K562 (cell line): ENCODE measurements at regions not wholly inside any gene's neighbourhood (a gene's known extent, or its start where the extent isn't known, plus 50 kb on each side); places are given as distances from the start of the nearest gene placed in this dataset.

Source experiments
- ATAC-seq: fragments of 200-7000 bp; cut with Tn5 transposase; 3 replicates; pipeline ENCODE4 v1.9.1; 2020; ENCODE audit warnings: moderate library complexity
- BruUV-seq: library from RNA; stranded (reverse); fragments of 400-500 nt; replicated peaks from 2 replicates; lab custom pipeline; 2021; lab: Mats Ljungman, UMichigan
- CTCF ChIA-PET: fragments of 300-600 bp; formaldehyde crosslinking; extraction: SDS; loops from one replicate; lab custom pipeline; 2021; ENCODE audit warnings: low intra/inter-chr PET ratio; lab: Yijun Ruan, JAX
- POLR2A ChIA-PET: fragments of 300-600, 350-650 bp; sonication (Branson Sonifier 250); formaldehyde crosslinking; extraction: SDS; loops from one replicate; lab custom pipeline; 2021; ENCODE audit warnings: antibody characterized with exemption, inconsistent platforms; lab: Yijun Ruan, JAX
- DNase-seq, 4 experiments: peaks; one replicate each; pipeline versions ENCODE4 v3.0.0 to v3.0.0-alpha.2; 2011 to 2018; ENCODE audit warnings: low spot score in 3 of 4, mixed read lengths in 3 of 4; ENCODE audit errors: extremely low read depth in 1 of 4
- FAIRE-seq: peaks from 2 replicates; lab custom pipeline; 2011; peaks lifted over from hg19 to GRCh38; lab: Jason Lieb, UNC
- H2AFZ ChIP-seq: 2 replicates; pipeline ENCODE4 v1.6.0; 2011; ENCODE audit warnings: low read depth, low read length, control low read depth, inconsistent platforms
- H3K27ac ChIP-seq: fragments of 200-600 bp; 3 replicates; pipeline ENCODE4 v1.8.0; 2011; ENCODE audit warnings: low read depth, mild to moderate bottlenecking, control low read depth, inconsistent platforms, low read length, moderate library complexity, mixed read lengths; ENCODE audit errors: extremely low read depth
- H3K27me3 ChIP-seq, 2 experiments: fragments of 300-600 bp in 1 of 2; 2 replicates in 1 of 2; 3 replicates in 1 of 2; pipeline versions ENCODE4 v1.6.0 to v1.8.0; 2011; ENCODE audit warnings: inconsistent platforms in 2 of 2, low read length in 2 of 2, mild to moderate bottlenecking in 1 of 2, mixed read lengths in 1 of 2, moderate library complexity in 1 of 2; ENCODE audit not compliant: control insufficient read depth in 2 of 2, insufficient read depth in 2 of 2
- H3K36me3 ChIP-seq: fragments of 300-600 bp; 3 replicates; pipeline ENCODE4 v1.8.0; 2011; ENCODE audit warnings: mild to moderate bottlenecking, low read length, inconsistent platforms; ENCODE audit not compliant: control insufficient read depth, insufficient read depth
- H3K4me1 ChIP-seq, 2 experiments: fragments of 200-600 bp in 1 of 2; replicated peaks in 1 of 2; 2 replicates in 1 of 2; 3 replicates in 1 of 2; pipeline versions ENCODE4 v1.5.1 to v1.8.0; 2011; ENCODE audit warnings: inconsistent platforms in 2 of 2, low read length in 2 of 2, mild to moderate bottlenecking in 1 of 2, mixed read lengths in 1 of 2, moderate library complexity in 1 of 2; ENCODE audit not compliant: control insufficient read depth in 2 of 2, insufficient read depth in 2 of 2
- H3K4me2 ChIP-seq: 2 replicates; pipeline ENCODE4 v1.6.1; 2011; ENCODE audit warnings: low read length, control low read depth, inconsistent platforms, mixed read lengths; ENCODE audit not compliant: insufficient read depth
- H3K4me3 ChIP-seq: fragments of 200-600 bp; sonication (generic), shearing (Covaris generic); 2 replicates; pipeline ENCODE4 v1.5.1; 2016; ENCODE audit warnings: control low read depth, inconsistent platforms
- H3K79me2 ChIP-seq: fragments of 200-600 bp; 3 replicates; pipeline ENCODE4 v1.8.0; 2011; ENCODE audit warnings: low read length, inconsistent platforms; ENCODE audit not compliant: control insufficient read depth, insufficient read depth
- H3K9ac ChIP-seq, 2 experiments: 2 replicates each; pipeline versions ENCODE4 v1.6.0 to v1.6.1; 2011; ENCODE audit warnings: low read depth in 2 of 2, low read length in 2 of 2, control low read depth in 1 of 2, inconsistent platforms in 1 of 2, mild to moderate bottlenecking in 1 of 2, mixed read lengths in 1 of 2; ENCODE audit not compliant: insufficient read depth in 1 of 2
- H3K9me1 ChIP-seq: one replicate; pipeline ENCODE4 v1.6.0; 2011; ENCODE audit warnings: inconsistent platforms, mild to moderate bottlenecking, low read length, moderate library complexity; ENCODE audit not compliant: control insufficient read depth, insufficient read depth
- H3K9me3 ChIP-seq: replicated peaks from 2 replicates; pipeline ENCODE4 v1.5.1; 2011; ENCODE audit warnings: low read depth, low read length, inconsistent platforms; ENCODE audit not compliant: control insufficient read depth, insufficient read depth
- H4K20me1 ChIP-seq: replicated peaks from 2 replicates; pipeline ENCODE4 v1.6.1; 2011; ENCODE audit warnings: low read length, inconsistent platforms, mixed read lengths; ENCODE audit not compliant: control insufficient read depth, insufficient read depth
- CHD1 ChIP-seq: fragments of 200-600 bp; sonication (generic); IDR thresholded peaks from one replicate; pipeline ENCODE4 v1.6.1; 2012; ENCODE audit warnings: mild to moderate bottlenecking, moderate library complexity, low read length, inconsistent platforms
- DLX4 ChIP-seq: fragments of 250-450 bp; sonication (Bioruptor Pico); IDR thresholded peaks from 2 replicates; pipeline ENCODE4 v1.6.1; 2021; ENCODE audit warnings: mild to moderate bottlenecking
- DPF2 ChIP-seq: fragments of 450-650 bp; IDR thresholded peaks from 2 replicates; pipeline ENCODE4 v1.6.1; 2016
- ILK ChIP-seq: fragments of 450-650 bp; IDR thresholded peaks from 2 replicates; pipeline ENCODE4 v1.6.1; 2016; ENCODE audit warnings: missing genetic modification characterization, low read depth, mild to moderate bottlenecking, missing compliant biosample characterization, moderate library complexity, borderline replicate concordance
- MNT ChIP-seq, 2 experiments: fragments of 450-650 bp; conservative IDR thresholded peaks; 2 replicates each; pipeline ENCODE4 v1.6.1; 2017; ENCODE audit warnings: mild to moderate bottlenecking in 2 of 2, moderate library complexity in 2 of 2
- RBFOX2 ChIP-seq: fragments of 200-400 bp; formaldehyde crosslinking; IDR thresholded peaks from 2 replicates; pipeline ENCODE4 v1.6.1; 2017; ENCODE audit warnings: low read depth, mild to moderate bottlenecking, low read length, moderate library complexity
- SMAD3 ChIP-seq: fragments of 450-650 bp; formaldehyde crosslinking; conservative IDR thresholded peaks from 2 replicates; pipeline ENCODE4 v1.4.0; 2020; ENCODE audit warnings: mild to moderate bottlenecking
- ZBTB40 ChIP-seq, 2 experiments: fragments of 450-650 bp in 1 of 2; sonication (generic) in 1 of 2; formaldehyde crosslinking in 1 of 2; IDR thresholded peaks; 2 replicates each; pipeline versions ENCODE4 v1.7.1 to v1.9.0; 2016 to 2022; ENCODE audit warnings: inconsistent platforms in 1 of 2, mild to moderate bottlenecking in 1 of 2, missing genetic modification reagents in 1 of 2
- WGBS: fragments of 100-300 bp; shearing (Covaris generic); methylation state at CpG from one replicate; pipeline ENCODE4 v1.1.6; 2016; ENCODE audit warnings: low coverage, mixed read lengths; ENCODE audit not compliant: insufficient coverage; ENCODE audit errors: missing lambda C conversion rate; 5-methylcytosine and 5-hydroxymethylcytosine counted together
- in situ Hi-C: fragments of 300-500 bp; cut with MboI; formaldehyde crosslinking; loops from 4 replicates; pipeline ENCODE4 v1.15.0; 2018; ENCODE audit warnings: inconsistent platforms, mixed read lengths
- intact Hi-C: fragments of 100-400 bp; cut with micrococcal nuclease; formaldehyde crosslinking; loops from 2 replicates; pipeline ENCODE4 v1.14.2; 2022

- H3K9me3 ChIP-seq, result no peaks in the 10 kb centered on the region
- no TSS peak for BruUV-seq
- peak in 1 of 4 experiments; percentile 24 for DNase-seq
- no peak overlapping the region for H3K4me3 ChIP-seq
- no peak overlapping the region for H2AFZ ChIP-seq
- CTCF ChIA-PET, result no interaction called here
- POLR2A ChIA-PET, result no interaction called here
- H3K9ac ChIP-seq, result no peak overlapping the region
- intact Hi-C loops, result loop anchor here (5.0 to 10.0 kb wide), 3 partner anchors 125 to 292 kb away; partner anchors contain the start of genes SLC38A1 and SLC38A2
- H3K27me3 ChIP-seq, result no peaks in the 10 kb centered on the region
- H3K36me3 ChIP-seq, result no peaks in the 10 kb centered on the region
- in situ Hi-C loops, result no loop called here
- H3K27ac ChIP-seq, result peak overlapping the region; percentile 51; the same call in 2 of the 3 replicates
- H3K79me2 ChIP-seq, result no peaks in the 10 kb centered on the region
- peak; percentile 60 for ATAC-seq
- 21% methylated on average over 6 of the region's 6 CpGs for WGBS
- H3K9me1 ChIP-seq, result no peaks in the 10 kb centered on the region
- H3K4me2 ChIP-seq, result no peak overlapping the region
- peak; percentile 69 for FAIRE-seq
- peaks cover 3 to 34% of the 10 kb centered on the region in 2 experiments; a peak in 4 of 5 replicates for H3K4me1 ChIP-seq
- no peaks in the 10 kb centered on the region for H4K20me1 ChIP-seq
- no peak for TF ChIP-seq ILK (tag)
- TF ChIP-seq CHD1, result no peak
- peak; percentile 73 for TF ChIP-seq DPF2
- no peak for TF ChIP-seq ZBTB40 (IDR thresholded peaks at IDR 0.05)
- no peak for TF ChIP-seq ZBTB40 (CRISPR knock-in tag; IDR thresholded peaks at IDR 0.05)
- no peak for TF ChIP-seq DLX4
- no peak for TF ChIP-seq RBFOX2
- 0 out of 4 replicates have a peak, but pooled peaks of 1 of the 2 experiments have one; percentile 22 for TF ChIP-seq MNT (conservative IDR thresholded peaks at IDR 0.05)
- no peak for TF ChIP-seq SMAD3 (CRISPR knock-in tag)
These were observed 184.4 kb upstream of the SLC38A2 start for GRCh38 chr12:46556819-46557524.
